HG03139 (cell line): ENCODE measurements at regions not wholly inside any gene's neighbourhood (a gene's known extent, or its start where the extent isn't known, plus 50 kb on each side); places are given as distances from the start of the nearest gene placed in this dataset.

Source experiments
- ATAC-seq: cut with Tn5 transposase; IDR thresholded peaks from one replicate; pipeline ENCODE4 v1.9.1; 2021; ENCODE audit not compliant: unreplicated experiment

GRCh38 chr9:550333-550732 lies 291.2 kb upstream of the DMRT1 start:
- no peak for ATAC-seq

GRCh38 chr9:551986-552929 lies 289.2 kb upstream of the DMRT1 start:
- no peak for ATAC-seq

DNA sequence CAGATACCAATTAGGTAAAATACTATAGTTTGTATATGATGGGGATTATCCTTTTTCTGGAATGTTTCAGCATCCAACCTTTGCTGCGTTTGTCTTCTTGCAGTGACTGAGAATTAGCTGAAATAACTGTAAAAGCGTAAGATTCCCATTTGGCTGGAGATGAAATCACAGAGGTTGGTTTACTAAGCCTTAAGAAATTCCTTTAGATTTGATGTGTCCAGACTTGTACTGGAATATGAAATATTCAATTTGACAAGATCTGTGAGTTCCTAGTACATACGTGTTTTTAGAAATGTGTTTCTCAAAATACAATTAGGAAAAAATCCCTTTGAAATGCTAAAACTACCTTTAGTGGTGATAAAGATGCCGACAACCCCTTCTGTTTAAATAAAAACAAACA lies 286.0 kb upstream of the DMRT1 start:
- ATAC-seq, result no peak

GRCh38 chr9:556199-556598 lies 285.3 kb upstream of the DMRT1 start:
- no peak for ATAC-seq

DNA sequence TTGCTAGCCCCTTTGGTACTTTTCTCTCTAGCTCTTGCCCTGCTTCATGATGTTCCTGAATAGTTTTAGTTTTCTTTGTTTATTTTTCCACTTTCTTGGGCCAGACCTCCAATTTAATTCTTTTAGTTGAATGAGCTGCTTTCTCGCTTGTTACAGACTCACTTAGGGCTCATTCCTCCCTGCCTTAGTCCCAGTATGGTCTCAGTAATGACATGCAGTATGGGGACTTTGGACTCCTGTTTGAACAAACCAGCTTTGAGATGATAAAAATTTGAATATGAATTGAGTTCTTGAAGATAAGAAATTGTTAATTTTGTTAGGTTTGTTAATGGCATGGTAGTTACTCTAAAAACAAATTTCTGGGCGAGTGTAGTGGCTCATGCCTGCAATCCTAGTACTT lies 284.8 kb upstream of the DMRT1 start:
- ATAC-seq, result no peak

DNA sequence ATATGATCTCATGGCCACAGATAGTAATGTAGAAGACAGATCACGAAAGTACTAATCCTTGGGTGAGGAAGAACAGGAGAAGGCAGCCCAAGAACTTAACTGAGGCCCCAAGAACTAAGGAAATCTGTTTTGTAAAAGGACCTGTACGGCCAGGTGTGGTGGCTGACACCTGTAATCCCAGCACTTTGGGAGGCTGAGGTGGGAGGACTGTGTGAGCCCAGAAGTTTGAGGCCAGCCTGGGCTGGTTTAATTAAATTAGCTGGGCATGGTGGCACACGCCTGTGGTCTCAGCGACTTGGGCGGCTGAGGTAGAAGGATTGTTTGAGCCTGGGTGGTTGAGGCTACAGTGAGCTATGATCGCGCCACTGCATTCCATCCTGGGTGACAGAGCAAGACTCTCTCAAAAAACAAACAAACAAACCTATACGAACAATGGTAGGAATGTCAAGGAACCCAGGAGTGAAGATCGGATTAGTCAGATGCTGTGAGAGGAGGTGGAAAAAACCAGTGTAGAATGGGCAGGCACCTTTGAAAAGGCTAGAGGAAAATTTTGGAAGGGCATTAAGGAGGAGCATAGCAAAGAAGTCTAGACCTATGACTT lies 283.8 kb upstream of the DMRT1 start:
- ATAC-seq, result no peak

GRCh38 chr9:561427-561826 lies 280.1 kb upstream of the DMRT1 start:
- no peak for ATAC-seq

DNA sequence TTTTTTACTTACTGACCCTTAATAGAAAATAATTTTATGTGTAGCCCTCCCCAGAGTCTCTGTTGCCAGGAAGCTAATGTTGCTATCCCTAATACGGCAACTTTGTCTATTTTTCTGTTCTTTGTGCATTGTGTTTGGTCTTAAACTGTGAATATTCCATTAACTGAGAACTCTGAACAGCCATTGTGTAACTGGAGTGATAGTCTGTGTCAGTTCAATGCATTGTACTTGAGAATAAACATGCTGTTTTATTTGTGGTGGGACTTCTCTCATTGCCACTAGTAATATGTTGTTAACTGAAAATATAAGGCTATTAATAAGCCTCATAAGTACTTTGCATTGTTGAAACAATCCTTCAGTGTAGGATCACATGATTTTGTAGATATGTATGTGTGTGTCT lies 278.3 kb upstream of the DMRT1 start:
- ATAC-seq, result no peak

GRCh38 chr9:565528-565927 lies 276.0 kb upstream of the DMRT1 start:
- ATAC-seq, result no peak

DNA sequence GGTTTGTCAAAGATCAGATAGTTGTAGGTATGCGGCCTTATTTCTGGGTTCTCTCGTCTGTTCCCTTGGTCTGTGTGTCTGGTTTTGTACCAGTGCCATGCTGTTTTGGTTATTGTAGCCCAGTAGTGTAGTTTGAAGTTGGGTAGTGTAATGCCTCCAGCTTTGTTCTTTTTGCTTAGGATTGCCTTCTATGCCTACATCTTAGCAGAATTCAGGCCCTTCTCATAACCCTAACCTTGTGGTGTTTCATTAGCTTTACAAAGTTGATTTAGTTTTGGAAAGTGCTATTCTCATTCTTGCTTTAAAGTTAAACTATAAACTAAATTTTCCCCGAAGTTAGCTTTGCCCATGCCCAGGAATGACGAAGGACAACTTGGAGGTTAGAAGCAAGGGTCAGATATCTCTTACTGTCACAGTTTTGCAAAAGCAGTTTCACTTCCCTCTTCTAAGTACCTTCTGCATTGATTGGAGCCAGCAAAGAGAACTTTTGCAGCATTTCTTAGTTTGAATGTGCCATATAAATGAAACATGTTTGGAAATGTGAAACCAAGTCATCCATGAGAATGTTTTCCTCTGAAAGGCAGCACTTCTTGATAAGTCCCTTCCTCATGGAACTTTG lies 274.3 kb upstream of the DMRT1 start:
- peak; percentile 70 for ATAC-seq

DNA sequence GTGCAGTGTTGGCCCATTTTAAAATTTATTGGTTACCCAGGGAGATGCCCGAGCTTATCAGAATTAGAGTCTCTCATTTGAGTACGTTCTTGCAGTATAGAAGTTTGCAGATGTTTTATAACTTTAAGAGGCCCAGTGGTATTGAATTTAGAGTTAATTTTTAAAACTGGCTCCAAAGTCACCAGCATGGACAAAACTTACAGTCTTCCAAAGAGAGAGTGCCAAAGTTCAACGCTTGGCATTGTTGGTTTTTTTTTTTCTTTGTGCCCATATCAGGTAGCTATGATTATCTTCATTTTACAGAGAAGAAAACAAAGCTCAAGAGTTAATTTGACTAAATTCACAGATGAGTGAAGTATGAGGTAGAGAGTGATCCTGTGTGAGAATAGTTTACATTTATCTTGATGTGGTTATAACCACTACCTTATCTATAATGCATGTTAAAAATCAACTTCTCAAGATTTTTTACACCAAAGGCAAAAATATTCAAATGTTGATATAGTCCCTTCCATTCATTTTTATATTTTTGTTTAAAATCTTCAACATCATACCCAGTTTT lies 273.7 kb upstream of the DMRT1 start:
- no peak for ATAC-seq

GRCh38 chr9:569296-569695 lies 272.2 kb upstream of the DMRT1 start:
- ATAC-seq, result no peak

GRCh38 chr9:570187-570586 lies 271.3 kb upstream of the DMRT1 start:
- ATAC-seq, result no peak

- no peak for ATAC-seq
Measured at GRCh38 chr9:571066-571465, 270.4 kb upstream of the DMRT1 start.

DNA sequence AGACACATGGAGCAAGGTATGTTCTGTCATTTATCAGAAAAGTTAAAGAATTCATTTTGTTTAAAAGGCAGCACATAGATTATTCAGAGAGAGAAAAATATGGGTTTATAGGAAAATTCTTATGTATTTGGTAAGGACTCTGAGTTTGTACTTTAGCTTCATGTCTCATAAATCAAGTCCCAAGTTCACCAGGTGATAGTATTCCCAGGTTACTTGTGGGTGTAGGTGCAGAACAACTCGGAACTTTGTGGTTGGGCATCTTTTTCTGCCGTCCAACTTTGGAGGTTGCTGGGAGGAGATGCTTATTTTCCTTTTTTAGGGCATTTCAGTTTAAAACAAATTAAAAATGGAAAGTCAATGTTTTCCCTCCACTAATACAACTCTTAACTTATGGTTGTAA lies 269.8 kb upstream of the DMRT1 start:
- no peak for ATAC-seq

GRCh38 chr9:573691-574410 lies 267.6 kb upstream of the DMRT1 start:
- no peak for ATAC-seq

DNA sequence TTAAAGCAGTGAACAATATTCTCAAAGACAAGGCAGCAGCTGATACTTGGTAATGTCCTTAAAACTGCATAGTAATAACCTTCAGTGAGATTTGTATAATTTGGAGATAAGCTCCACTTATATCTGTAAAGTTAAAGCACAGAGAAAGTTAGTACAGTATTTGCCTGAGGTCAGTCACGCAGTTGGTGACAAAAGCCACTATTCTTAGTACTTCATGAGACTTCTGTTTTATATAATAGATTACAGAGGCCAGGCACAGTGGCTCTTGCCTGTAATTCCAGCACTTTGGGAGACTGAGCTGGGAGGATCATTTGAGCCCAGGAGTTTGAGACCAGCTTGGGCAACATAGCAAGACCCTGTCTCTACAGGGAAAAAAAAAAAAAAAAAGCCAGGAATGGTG lies 266.4 kb upstream of the DMRT1 start:
- no peak for ATAC-seq

- no peak for ATAC-seq
Measured at GRCh38 chr9:580652-581342, 260.7 kb upstream of the DMRT1 start.

DNA sequence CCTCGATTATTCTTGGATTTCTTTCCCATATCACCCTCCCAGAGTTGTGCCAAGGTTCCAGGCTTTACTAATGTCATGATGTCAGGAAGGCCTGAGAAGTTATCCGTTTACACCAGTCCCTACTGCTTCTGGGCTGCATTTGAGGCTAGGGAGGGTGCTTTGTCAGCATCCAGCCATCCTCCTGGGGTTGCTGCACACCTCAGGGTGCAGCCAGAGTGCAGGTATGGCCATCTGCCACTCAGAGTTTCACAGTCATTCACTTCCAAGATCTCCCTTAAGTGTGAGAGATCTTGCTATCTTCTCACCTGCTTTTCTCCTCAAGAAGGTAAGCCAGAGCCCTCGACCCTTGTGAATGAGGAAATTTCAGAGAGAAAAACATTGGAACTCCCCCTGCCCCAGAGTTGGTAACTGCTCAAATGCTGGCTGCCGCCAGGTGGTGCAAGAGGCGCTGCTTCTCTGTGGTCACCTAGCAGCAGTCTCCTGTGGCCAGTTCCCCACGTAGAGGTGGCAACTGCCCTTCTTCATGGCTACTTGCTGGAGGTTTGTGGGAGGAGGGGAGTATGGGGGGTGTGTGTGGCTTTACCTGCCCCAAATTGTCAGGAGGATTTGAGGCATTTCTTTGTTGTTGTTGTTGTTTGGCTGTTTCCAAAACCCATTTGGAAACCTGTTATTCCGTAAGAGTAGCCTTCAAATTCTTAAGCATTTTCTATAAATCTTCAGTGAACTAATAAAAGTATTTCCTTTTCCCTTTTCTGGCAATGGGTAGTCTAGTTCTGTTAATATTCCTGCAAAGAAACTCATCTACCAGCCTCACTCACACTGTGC lies 259.6 kb upstream of the DMRT1 start:
- no peak for ATAC-seq

GRCh38 chr9:582775-583174 lies 258.7 kb upstream of the DMRT1 start:
- ATAC-seq, result no peak
